ENCODE measurements at regions not wholly inside any gene's neighbourhood (a gene's known extent, or its start where the extent isn't known, plus 50 kb on each side); places are given as distances from the start of the nearest gene placed in this dataset.

- no peaks in the 10 kb centered on the region for H4K20me1 ChIP-seq (ENCODE audit: insufficient read depth, low read length)
- H3K79me2 ChIP-seq (ENCODE audit: insufficient read depth, low read length): no peaks in the 10 kb centered on the region
- intact Hi-C loops (cut with micrococcal nuclease; ENCODE audit: unreplicated experiment): no loop called here
- peaks cover 3% of the 10 kb centered on the region; the same call in 1 of the 2 replicates for H3K9me3 ChIP-seq (ENCODE audit: low read length)
- BruUV-seq (replicated peaks): no TSS peak
- ATAC-seq (no peak), DNase-seq (ENCODE audit: low spot score) (no peak), FAIRE-seq (no peak)
- ChIA-PET POLR2A (no interaction called here), CTCF (ENCODE audit: low intra/inter-chr PET ratio, low total read pairs) (no interaction called here)
- no peak overlapping the region for H2AFZ ChIP-seq (ENCODE audit: low read length)
- H3K36me3 ChIP-seq (replicated peaks in 1 of 2; ENCODE audit: control insufficient read depth in 1 of 2, insufficient read depth in 2 of 2, low read length in 2 of 2): no peaks in the 10 kb centered on the region
- TF ChIP-seq ZNF296 (CRISPR knock-in tag; conservative IDR thresholded peaks at IDR 0.05): no peak
- TF ChIP-seq ZNF432 (CRISPR knock-in tag; IDR thresholded peaks at IDR 0.05; ENCODE audit: borderline replicate concordance): no peak
- H3K27me3 ChIP-seq (ENCODE audit: control insufficient read depth in 1 of 2, insufficient read depth in 2 of 2, low read length in 2 of 2): no peaks in the 10 kb centered on the region
- in situ Hi-C loops (cut with HindIII; ENCODE audit: extremely low pct_ligation_motif_present, low pct_unique_long_range_greater_than_20kb): no loop called here
- no peak overlapping the region for H3K9ac ChIP-seq (ENCODE audit: insufficient read depth, low read depth, low read length)
- no peak overlapping the region for H3K4me3 ChIP-seq (replicated peaks in 1 of 3; ENCODE audit: insufficient read depth in 1 of 3, low read depth in 2 of 3, low read length in 3 of 3)
- H3K27ac ChIP-seq (ENCODE audit: extremely low read length, insufficient read depth, low read length): no peak overlapping the region
- no peak overlapping the region for H3K4me2 ChIP-seq (ENCODE audit: low read depth, low read length)
- 31% methylated on average over 4 of the region's 4 CpGs for WGBS (ENCODE audit: low lambda C conversion rate)
- H3K4me1 ChIP-seq (ENCODE audit: insufficient read depth, low read length): no peaks in the 10 kb centered on the region
Observed at GRCh38 chr5:158369241-158369640, 510.3 kb upstream of the CLINT1 start.

- Histone ChIP-seq H3K36me3 (replicated peaks in 1 of 2; ENCODE audit: control insufficient read depth in 1 of 2, insufficient read depth in 2 of 2, low read length in 2 of 2) (no peaks in the 10 kb centered on the region), H4K20me1 (ENCODE audit: insufficient read depth, low read length) (no peaks in the 10 kb centered on the region), H3K79me2 (ENCODE audit: insufficient read depth, low read length) (no peaks in the 10 kb centered on the region), H3K4me3 (replicated peaks in 1 of 3; ENCODE audit: insufficient read depth in 1 of 3, low read depth in 2 of 3, low read length in 3 of 3) (no peak overlapping the region), H3K9me3 (ENCODE audit: low read length) (peaks cover 3% of the 10 kb centered on the region; the same call in 1 of the 2 replicates), H3K9ac (ENCODE audit: insufficient read depth, low read depth, low read length) (no peak overlapping the region), H3K27me3 (ENCODE audit: control insufficient read depth in 1 of 2, insufficient read depth in 2 of 2, low read length in 2 of 2) (no peaks in the 10 kb centered on the region), H3K27ac (ENCODE audit: extremely low read length, insufficient read depth, low read length) (no peak overlapping the region), H2AFZ (ENCODE audit: low read length) (no peak overlapping the region), H3K4me1 (ENCODE audit: insufficient read depth, low read length) (no peaks in the 10 kb centered on the region), H3K4me2 (ENCODE audit: low read depth, low read length) (no peak overlapping the region)
- CTCF ChIA-PET (ENCODE audit: low intra/inter-chr PET ratio, low total read pairs): no interaction called here
- intact Hi-C loops (cut with micrococcal nuclease; ENCODE audit: unreplicated experiment): no loop called here
- POLR2A ChIA-PET: no interaction called here
- in situ Hi-C loops (cut with HindIII; ENCODE audit: extremely low pct_ligation_motif_present, low pct_unique_long_range_greater_than_20kb): no loop called here
- no peak for FAIRE-seq
- WGBS (ENCODE audit: low lambda C conversion rate): 4% methylated on average over 4 of the region's 4 CpGs
- BruUV-seq (replicated peaks): no TSS peak
- ATAC-seq: no peak
- DNase-seq (ENCODE audit: low spot score): no peak
- TF ChIP-seq ZNF180 (CRISPR knock-in tag; IDR thresholded peaks at IDR 0.05; ENCODE audit: borderline replicate concordance, low read depth): no peak
- TF ChIP-seq DBP (CRISPR knock-in tag; IDR thresholded peaks at IDR 0.05; ENCODE audit: not compliant biosample characterization): no peak
- no peak for TF ChIP-seq ZNF142 (CRISPR knock-in tag; IDR thresholded peaks at IDR 0.05)
- no peak for TF ChIP-seq ZC3H4 (CRISPR knock-in tag; IDR thresholded peaks at IDR 0.05; ENCODE audit: borderline replicate concordance)
- no peak for TF ChIP-seq FUBP1 (CRISPR knock-in tag; IDR thresholded peaks at IDR 0.05; ENCODE audit: borderline replicate concordance)
- TF ChIP-seq GABPB1 (CRISPR knock-in tag; IDR thresholded peaks at IDR 0.05): no peak
Observed at GRCh38 chr5:158368686-158369085, 509.7 kb upstream of the CLINT1 start.
